Neural crest cell (in vitro differentiated cells): ENCODE measurements at regions not wholly inside any gene's neighbourhood (a gene's known extent, or its start where the extent isn't known, plus 50 kb on each side); places are given as distances from the start of the nearest gene placed in this dataset.

ENCODE experiments used
- DNase-seq: peaks from one replicate; pipeline ENCODE4 v3.0.0; 2021; ENCODE audit warnings: low read depth, mixed read lengths, low spot score
- H3K27ac Mint-ChIP-seq: one replicate; pipeline ENCODE4 v1.8.0; 2021; ENCODE audit warnings: mild to moderate bottlenecking, mixed read lengths; ENCODE audit not compliant: unreplicated experiment
- H3K27me3 Mint-ChIP-seq: 2 replicates; pipeline ENCODE4 v1.8.0; 2021; ENCODE audit warnings: low read depth, mild to moderate bottlenecking, mixed read lengths
- H3K36me3 Mint-ChIP-seq: 2 replicates; pipeline ENCODE4 v1.8.0; 2021; ENCODE audit warnings: low read depth, mild to moderate bottlenecking, mixed read lengths
- H3K4me1 Mint-ChIP-seq: 2 replicates; pipeline ENCODE4 v1.8.0; 2021; ENCODE audit warnings: mixed read lengths
- H3K4me3 Mint-ChIP-seq: one replicate; pipeline ENCODE4 v1.8.0; 2021; ENCODE audit warnings: mild to moderate bottlenecking, mixed read lengths
- H3K9me3 Mint-ChIP-seq: 2 replicates; pipeline ENCODE4 v1.8.0; 2021; ENCODE audit warnings: mixed read lengths
- CTCF ChIP-seq: fragments of 200-600 bp; sonication (generic); conservative IDR thresholded peaks from 2 replicates; pipeline ENCODE4 v1.5.0; 2021; ENCODE audit warnings: antibody characterized with exemption, mild to moderate bottlenecking

- no peaks in the 10 kb centered on the region for H3K36me3 Mint-ChIP-seq
- H3K4me3 Mint-ChIP-seq, result no peak overlapping the region
- peaks cover 8% of the 10 kb centered on the region for H3K4me1 Mint-ChIP-seq
These were observed 419.1 kb downstream of the TRIB2 start for GRCh38 chr2:13135856-13136255.

GRCh38 chr2:13137679-13138078, 420.9 kb downstream of the TRIB2 start:
- Mint-ChIP-seq H3K4me3 (no peak overlapping the region), H3K27me3 (no peaks in the 10 kb centered on the region), H3K9me3 (peaks cover 3% of the 10 kb centered on the region), H3K27ac (no peak overlapping the region), H3K4me1 (peaks cover 8% of the 10 kb centered on the region), H3K36me3 (no peaks in the 10 kb centered on the region)
- DNase-seq, result no peak
- TF ChIP-seq CTCF, result no peak

More at GRCh38 chr2:13135856-13136255, 419.1 kb downstream of the TRIB2 start:
- DNase-seq, result no peak
- H3K9me3 Mint-ChIP-seq, result no peaks in the 10 kb centered on the region
- H3K27me3 Mint-ChIP-seq, result no peaks in the 10 kb centered on the region
- no peak overlapping the region for H3K27ac Mint-ChIP-seq
- TF ChIP-seq CTCF, result no peak

- Mint-ChIP-seq H3K36me3 (no peaks in the 10 kb centered on the region), H3K4me1 (no peaks in the 10 kb centered on the region), H3K27me3 (no peaks in the 10 kb centered on the region), H3K9me3 (peaks cover 3% of the 10 kb centered on the region), H3K27ac (no peak overlapping the region), H3K4me3 (no peak overlapping the region)
- DNase-seq, result no peak
- TF ChIP-seq CTCF, result no peak
These were observed 424.6 kb downstream of the TRIB2 start for GRCh38 chr2:13141315-13141714.

GRCh38 chr2:13143451-13143850, 426.7 kb downstream of the TRIB2 start:
- H3K4me3 Mint-ChIP-seq, result no peak overlapping the region
- no peaks in the 10 kb centered on the region for H3K4me1 Mint-ChIP-seq
- H3K9me3 Mint-ChIP-seq, result peaks cover 3% of the 10 kb centered on the region
- no peak overlapping the region for H3K27ac Mint-ChIP-seq
- no peaks in the 10 kb centered on the region for H3K36me3 Mint-ChIP-seq
- TF ChIP-seq CTCF, result no peak
- no peaks in the 10 kb centered on the region for H3K27me3 Mint-ChIP-seq
- DNase-seq, result no peak

- Mint-ChIP-seq H3K27me3 (no peaks in the 10 kb centered on the region), H3K9me3 (no peaks in the 10 kb centered on the region), H3K27ac (no peak overlapping the region), H3K4me1 (peaks cover 11% of the 10 kb centered on the region), H3K4me3 (no peak overlapping the region), H3K36me3 (no peaks in the 10 kb centered on the region)
- TF ChIP-seq CTCF, result no peak
- DNase-seq, result no peak
These were observed 440.2 kb downstream of the TRIB2 start for GRCh38 chr2:13156916-13157315.

- H3K4me1 Mint-ChIP-seq, result peaks cover 11% of the 10 kb centered on the region
- H3K27me3 Mint-ChIP-seq, result no peaks in the 10 kb centered on the region
- H3K4me3 Mint-ChIP-seq, result no peak overlapping the region
- no peak for TF ChIP-seq CTCF
- H3K27ac Mint-ChIP-seq, result no peak overlapping the region
- H3K9me3 Mint-ChIP-seq, result peaks cover 2% of the 10 kb centered on the region
- no peak for DNase-seq
- H3K36me3 Mint-ChIP-seq, result no peaks in the 10 kb centered on the region
These were observed 441.7 kb downstream of the TRIB2 start for GRCh38 chr2:13158466-13158865.
